HCT116 (cell line): ENCODE measurements at regions not wholly inside any gene's neighbourhood (a gene's known extent, or its start where the extent isn't known, plus 50 kb on each side); places are given as distances from the start of the nearest gene placed in this dataset.

Experiments used
- EZH2 ChIP-seq: fragments of 200-600 bp; sonication (generic); IDR thresholded peaks from 2 replicates; pipeline ENCODE4 v1.6.1; 2017; ENCODE audit warnings: antibody characterized with exemption, mixed run types
- POLR2A ChIP-seq: IDR thresholded peaks from 2 replicates; pipeline ENCODE4 v1.7.0; 2011; ENCODE audit warnings: borderline replicate concordance; ENCODE audit not compliant: insufficient read depth, insufficient read length; ENCODE audit errors: extremely low read depth
- RAD21 ChIP-seq: IDR thresholded peaks from 2 replicates; pipeline ENCODE4 v1.6.1; 2012; ENCODE audit warnings: low read depth, mild to moderate bottlenecking
- YY1 ChIP-seq: IDR thresholded peaks from 2 replicates; pipeline ENCODE4 v1.6.1; 2011; ENCODE audit warnings: low read length, low read depth, moderate library complexity, mild to moderate bottlenecking; ENCODE audit not compliant: insufficient replicate concordance; ENCODE audit errors: extremely low read depth
- TF ChIP-seq, protein P1 (sequence below), 3 experiments: fragments of 200-600 bp in 1 of 3; sonication (generic) in 1 of 3; IDR thresholded peaks in 2 of 3; conservative IDR thresholded peaks in 1 of 3; 2 replicates each; pipeline ENCODE4 v1.5.1; 2012 to 2017; ENCODE audit warnings: low read depth in 2 of 3, low read length in 2 of 3, antibody characterized with exemption in 1 of 3, borderline replicate concordance in 1 of 3, control low read depth in 1 of 3, mild to moderate bottlenecking in 1 of 3, mixed read lengths in 1 of 3, mixed run types in 1 of 3, moderate library complexity in 1 of 3; ENCODE audit not compliant: insufficient read depth in 1 of 3

DNA sequence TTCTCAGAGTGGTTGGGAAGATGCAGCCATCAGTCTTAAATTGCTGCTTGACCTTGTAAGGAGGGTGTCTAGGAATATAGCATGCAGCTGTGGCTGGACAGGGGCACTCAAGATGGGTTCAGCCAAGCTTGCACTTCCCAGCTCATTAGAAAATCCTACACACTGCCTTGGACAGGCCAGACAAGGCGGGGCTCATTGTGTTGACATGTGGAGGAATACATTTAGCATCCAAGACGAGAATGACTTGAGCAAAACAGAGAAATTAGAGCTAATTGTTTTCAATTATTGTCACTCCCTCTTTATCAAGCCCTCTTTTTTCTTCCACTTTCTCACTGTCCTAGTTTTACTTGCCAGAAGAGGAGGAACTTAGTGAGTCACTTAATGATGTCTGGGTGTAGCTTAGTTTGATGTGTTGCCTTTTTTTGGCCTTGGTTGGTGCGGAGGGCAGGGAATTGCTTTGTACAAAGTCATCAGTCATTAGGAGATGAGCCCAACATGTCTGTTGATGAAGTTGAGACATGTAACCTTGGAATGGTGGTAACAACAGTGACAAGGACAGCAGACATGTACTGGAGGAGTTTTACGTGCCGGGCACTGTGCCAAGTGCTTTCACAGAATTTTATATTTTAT, 1219.3 kb upstream of the WWC1 start:
- no peak for TF ChIP-seq EZH2
- TF ChIP-seq YY1 = no peak
- TF ChIP-seq RAD21 = no peak
- TF ChIP-seq, protein P1, sequence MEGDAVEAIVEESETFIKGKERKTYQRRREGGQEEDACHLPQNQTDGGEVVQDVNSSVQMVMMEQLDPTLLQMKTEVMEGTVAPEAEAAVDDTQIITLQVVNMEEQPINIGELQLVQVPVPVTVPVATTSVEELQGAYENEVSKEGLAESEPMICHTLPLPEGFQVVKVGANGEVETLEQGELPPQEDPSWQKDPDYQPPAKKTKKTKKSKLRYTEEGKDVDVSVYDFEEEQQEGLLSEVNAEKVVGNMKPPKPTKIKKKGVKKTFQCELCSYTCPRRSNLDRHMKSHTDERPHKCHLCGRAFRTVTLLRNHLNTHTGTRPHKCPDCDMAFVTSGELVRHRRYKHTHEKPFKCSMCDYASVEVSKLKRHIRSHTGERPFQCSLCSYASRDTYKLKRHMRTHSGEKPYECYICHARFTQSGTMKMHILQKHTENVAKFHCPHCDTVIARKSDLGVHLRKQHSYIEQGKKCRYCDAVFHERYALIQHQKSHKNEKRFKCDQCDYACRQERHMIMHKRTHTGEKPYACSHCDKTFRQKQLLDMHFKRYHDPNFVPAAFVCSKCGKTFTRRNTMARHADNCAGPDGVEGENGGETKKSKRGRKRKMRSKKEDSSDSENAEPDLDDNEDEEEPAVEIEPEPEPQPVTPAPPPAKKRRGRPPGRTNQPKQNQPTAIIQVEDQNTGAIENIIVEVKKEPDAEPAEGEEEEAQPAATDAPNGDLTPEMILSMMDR (IDR thresholded peaks at IDR 0.05 in 2 of 3, conservative IDR thresholded peaks at IDR 0.05 in 1 of 3; ENCODE audit: borderline replicate concordance in 1 of 3, insufficient read depth in 1 of 3, low read depth in 2 of 3, low read length in 2 of 3) = no peak
- no peak for TF ChIP-seq POLR2A
